HUES6 (cell line): ENCODE measurements at regions not wholly inside any gene's neighbourhood (a gene's known extent, or its start where the extent isn't known, plus 50 kb on each side); places are given as distances from the start of the nearest gene placed in this dataset.
"Not testable (repeated sequence)": the region's sequence is repeated elsewhere in the genome, so short reads cannot be mapped to it uniquely, and the experiment has no call there.

Source experiments
- H3K27ac ChIP-seq: 2 replicates; pipeline ENCODE4 v1.7.0; 2013; ENCODE audit warnings: low read depth, mild to moderate bottlenecking, low read length, inconsistent platforms
- H3K27me3 ChIP-seq: 2 replicates; pipeline ENCODE4 v1.6.1; 2013; ENCODE audit warnings: low read length; ENCODE audit not compliant: control insufficient read depth, insufficient read depth
- H3K36me3 ChIP-seq: 2 replicates; pipeline ENCODE4 v1.6.1; 2013; ENCODE audit warnings: low read length; ENCODE audit not compliant: control insufficient read depth, insufficient read depth
- H3K4me1 ChIP-seq: 2 replicates; pipeline ENCODE4 v1.6.1; 2013; ENCODE audit warnings: low read length; ENCODE audit not compliant: control insufficient read depth, insufficient read depth
- H3K4me3 ChIP-seq: 2 replicates; pipeline ENCODE4 v1.5.1; 2013; ENCODE audit warnings: low read depth, low read length
- H3K9ac ChIP-seq: one replicate; pipeline ENCODE4 v1.6.1; 2013; ENCODE audit warnings: mild to moderate bottlenecking, low read length
- H3K9me3 ChIP-seq: 2 replicates; pipeline ENCODE4 v1.6.1; 2013; ENCODE audit warnings: low read depth, low read length; ENCODE audit not compliant: control insufficient read depth, insufficient read depth

- Histone ChIP-seq H3K9me3 (no peaks in the 10 kb centered on the region), H3K4me1 (no peaks in the 10 kb centered on the region), H3K36me3 (no peaks in the 10 kb centered on the region), H3K9ac (no peak overlapping the region), H3K27me3 (no peaks in the 10 kb centered on the region), H3K4me3 (no peak overlapping the region), H3K27ac (no peak overlapping the region)
Observed at GRCh38 chr13:97751477-97751876, 202.0 kb upstream of the IPO5 start.

- Histone ChIP-seq H3K27ac (no peak overlapping the region), H3K9ac (no peak overlapping the region), H3K36me3 (no peaks in the 10 kb centered on the region), H3K9me3 (no peaks in the 10 kb centered on the region), H3K4me3 (no peak overlapping the region), H3K4me1 (no peaks in the 10 kb centered on the region), H3K27me3 (no peaks in the 10 kb centered on the region)
Observed at GRCh38 chr13:97752961-97753668, 200.4 kb upstream of the IPO5 start.

GRCh38 chr13:97753942-97754670 is 199.4 kb upstream of the IPO5 start:
- Histone ChIP-seq H3K27me3 (no peaks in the 10 kb centered on the region), H3K27ac (no peak overlapping the region), H3K4me1 (no peaks in the 10 kb centered on the region), H3K36me3 (no peaks in the 10 kb centered on the region), H3K4me3 (no peak overlapping the region), H3K9ac (no peak overlapping the region), H3K9me3 (no peaks in the 10 kb centered on the region)

GRCh38 chr13:97757807-97758206 is 195.7 kb upstream of the IPO5 start:
- H3K4me1 ChIP-seq: no peaks in the 10 kb centered on the region
- H3K27ac ChIP-seq: no peak overlapping the region
- no peaks in the 10 kb centered on the region for H3K36me3 ChIP-seq
- H3K9ac ChIP-seq: no peak overlapping the region
- H3K9me3 ChIP-seq: no peaks in the 10 kb centered on the region
- H3K27me3 ChIP-seq: no peaks in the 10 kb centered on the region
- H3K4me3 ChIP-seq: no peak overlapping the region

GRCh38 chr13:97758317-97758716 is 195.2 kb upstream of the IPO5 start:
- no peaks in the 10 kb centered on the region for H3K27me3 ChIP-seq
- no peak overlapping the region for H3K27ac ChIP-seq
- H3K4me3 ChIP-seq: no peak overlapping the region
- no peaks in the 10 kb centered on the region for H3K4me1 ChIP-seq
- H3K9me3 ChIP-seq: no peaks in the 10 kb centered on the region
- H3K9ac ChIP-seq: no peak overlapping the region
- H3K36me3 ChIP-seq: no peaks in the 10 kb centered on the region

- no peaks in the 10 kb centered on the region for H3K27me3 ChIP-seq
- H3K9me3 ChIP-seq: no peaks in the 10 kb centered on the region
- no peak overlapping the region for H3K4me3 ChIP-seq
- H3K27ac ChIP-seq: no peak overlapping the region
- no peak overlapping the region for H3K9ac ChIP-seq
- H3K36me3 ChIP-seq: no peaks in the 10 kb centered on the region
- no peaks in the 10 kb centered on the region for H3K4me1 ChIP-seq
Observed at GRCh38 chr13:97761796-97762540, 191.5 kb upstream of the IPO5 start.

GRCh38 chr13:97766749-97767148 is 186.7 kb upstream of the IPO5 start:
- Histone ChIP-seq H3K9me3 (no peaks in the 10 kb centered on the region), H3K9ac (no peak overlapping the region)

GRCh38 chr13:97768134-97768533 is 185.3 kb upstream of the IPO5 start:
- no peaks in the 10 kb centered on the region for H3K27me3 ChIP-seq
- no peak overlapping the region for H3K4me3 ChIP-seq
- no peaks in the 10 kb centered on the region for H3K4me1 ChIP-seq
- H3K36me3 ChIP-seq: no peaks in the 10 kb centered on the region
- no peak overlapping the region for H3K9ac ChIP-seq
- H3K9me3 ChIP-seq: no peaks in the 10 kb centered on the region
- H3K27ac ChIP-seq: no peak overlapping the region

More at GRCh38 chr13:97766749-97767148, 186.7 kb upstream of the IPO5 start:
- no peak overlapping the region for H3K4me3 ChIP-seq
- no peaks in the 10 kb centered on the region for H3K4me1 ChIP-seq
- H3K27me3 ChIP-seq: no peaks in the 10 kb centered on the region
- no peaks in the 10 kb centered on the region for H3K36me3 ChIP-seq
- H3K27ac ChIP-seq: no peak overlapping the region

- not testable (repeated sequence) for H3K9ac ChIP-seq, H3K9me3 ChIP-seq, H3K36me3 ChIP-seq, H3K27me3 ChIP-seq, H3K4me1 ChIP-seq, H3K27ac ChIP-seq, H3K4me3 ChIP-seq
Observed at GRCh38 chr13:97770231-97770630, 183.2 kb upstream of the IPO5 start.

- H3K4me3 ChIP-seq, H3K27me3 ChIP-seq, H3K9me3 ChIP-seq, H3K9ac ChIP-seq, H3K36me3 ChIP-seq, H3K27ac ChIP-seq, H3K4me1 ChIP-seq: not testable (repeated sequence)
Observed at GRCh38 chr13:97772466-97772865, 181.0 kb upstream of the IPO5 start.
